Transverse colon (tissue), 4 donors: ENCODE measurements at regions not wholly inside any gene's neighbourhood (a gene's known extent, or its start where the extent isn't known, plus 50 kb on each side); places are given as distances from the start of the nearest gene placed in this dataset.

ENCODE experiments used
- CTCF ChIP-seq, 5 experiments: fragments of 200-600 bp in 3 of 5; fragments of 450-650 bp in 2 of 5; sonication (generic) in 3 of 5; IDR thresholded peaks; 1 replicate in 2 of 5; 2 replicates in 3 of 5; pipeline ENCODE4 v1.5.1; 2016 to 2017; ENCODE audit warnings: antibody characterized with exemption in 5 of 5, inconsistent platforms in 3 of 5, mild to moderate bottlenecking in 2 of 5, moderate library complexity in 1 of 5
- POLR2A ChIP-seq: fragments of 450-650 bp; IDR thresholded peaks from one replicate; pipeline ENCODE4 v1.6.1; 2016; ENCODE audit warnings: antibody characterized with exemption, mild to moderate bottlenecking, moderate library complexity
- POLR2AphosphoS5 ChIP-seq, 3 donors: sonication (generic); formaldehyde crosslinking; IDR thresholded peaks; one replicate each; pipeline ENCODE4 v1.6.1; 2016; ENCODE audit warnings: antibody characterized with exemption in 3 of 3

DNA sequence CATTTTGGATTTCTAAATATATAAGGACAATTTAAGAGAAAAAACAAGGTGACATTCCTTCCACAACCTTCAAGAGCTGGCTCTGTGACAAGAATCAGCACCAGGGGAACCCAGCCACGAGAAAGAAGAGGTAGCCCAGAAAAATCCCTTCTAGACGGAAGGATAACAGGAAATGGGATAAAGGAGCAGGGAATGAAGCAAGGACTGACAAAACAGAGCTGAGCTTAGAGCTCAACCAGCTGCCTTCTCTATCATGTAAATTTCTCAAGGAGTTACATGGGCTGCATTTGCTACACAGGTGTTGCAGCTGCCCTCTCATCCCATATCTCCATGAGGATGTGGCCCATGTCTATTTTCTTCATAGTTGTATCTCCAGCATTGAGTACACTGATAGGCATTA, 154.2 kb upstream of the PRDX4 start:
- TF ChIP-seq POLR2A (no peak), CTCF (IDR thresholded peaks at IDR 0.05) (no peak), POLR2AphosphoS5 (IDR thresholded peaks at IDR 0.05) (no peak)
